IPS-18c (cell line): ENCODE measurements at regions not wholly inside any gene's neighbourhood (a gene's known extent, or its start where the extent isn't known, plus 50 kb on each side); places are given as distances from the start of the nearest gene placed in this dataset.
"Not testable (repeated sequence)": the region's sequence is repeated elsewhere in the genome, so short reads cannot be mapped to it uniquely, and the experiment has no call there.

Source experiments
- H3K4me3 ChIP-seq: 2 replicates; pipeline ENCODE4 v1.7.0; 2013; ENCODE audit warnings: low read depth, mild to moderate bottlenecking, low read length, moderate library complexity; ENCODE audit not compliant: insufficient read depth
- H3K9me3 ChIP-seq: one replicate; pipeline ENCODE4 v1.6.1; 2013; ENCODE audit warnings: mild to moderate bottlenecking, low read length, moderate library complexity; ENCODE audit not compliant: control insufficient read depth, insufficient read depth

DNA sequence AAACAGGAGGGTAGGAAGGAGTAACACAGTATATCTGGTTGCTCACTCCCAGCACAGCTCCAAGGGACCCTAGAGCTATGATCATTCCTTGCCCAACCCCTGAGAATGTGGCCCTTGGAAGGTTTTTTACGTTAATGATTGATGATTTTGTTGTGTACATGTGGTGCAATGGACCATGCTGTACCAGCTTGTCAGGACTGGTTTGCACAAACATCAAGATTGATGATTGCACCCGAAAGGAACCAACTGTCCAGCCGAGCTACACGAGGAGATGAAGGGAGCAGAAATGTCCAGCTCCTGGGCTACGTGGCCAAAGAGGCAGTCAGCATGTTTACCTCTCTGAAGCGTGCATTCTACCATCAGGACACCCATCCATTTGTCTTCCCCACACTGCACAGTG, 83.2 kb upstream of the USP9X start:
- Histone ChIP-seq H3K9me3 (no peaks in the 10 kb centered on the region), H3K4me3 (no peak overlapping the region)

GRCh38 chrX:41003506-41004270, 81.6 kb upstream of the USP9X start:
- no peaks in the 10 kb centered on the region for H3K9me3 ChIP-seq
- no peak overlapping the region for H3K4me3 ChIP-seq

GRCh38 chrX:41005445-41005992, 79.7 kb upstream of the USP9X start:
- Histone ChIP-seq H3K9me3 (peaks cover 3% of the 10 kb centered on the region), H3K4me3 (no peak overlapping the region)

DNA sequence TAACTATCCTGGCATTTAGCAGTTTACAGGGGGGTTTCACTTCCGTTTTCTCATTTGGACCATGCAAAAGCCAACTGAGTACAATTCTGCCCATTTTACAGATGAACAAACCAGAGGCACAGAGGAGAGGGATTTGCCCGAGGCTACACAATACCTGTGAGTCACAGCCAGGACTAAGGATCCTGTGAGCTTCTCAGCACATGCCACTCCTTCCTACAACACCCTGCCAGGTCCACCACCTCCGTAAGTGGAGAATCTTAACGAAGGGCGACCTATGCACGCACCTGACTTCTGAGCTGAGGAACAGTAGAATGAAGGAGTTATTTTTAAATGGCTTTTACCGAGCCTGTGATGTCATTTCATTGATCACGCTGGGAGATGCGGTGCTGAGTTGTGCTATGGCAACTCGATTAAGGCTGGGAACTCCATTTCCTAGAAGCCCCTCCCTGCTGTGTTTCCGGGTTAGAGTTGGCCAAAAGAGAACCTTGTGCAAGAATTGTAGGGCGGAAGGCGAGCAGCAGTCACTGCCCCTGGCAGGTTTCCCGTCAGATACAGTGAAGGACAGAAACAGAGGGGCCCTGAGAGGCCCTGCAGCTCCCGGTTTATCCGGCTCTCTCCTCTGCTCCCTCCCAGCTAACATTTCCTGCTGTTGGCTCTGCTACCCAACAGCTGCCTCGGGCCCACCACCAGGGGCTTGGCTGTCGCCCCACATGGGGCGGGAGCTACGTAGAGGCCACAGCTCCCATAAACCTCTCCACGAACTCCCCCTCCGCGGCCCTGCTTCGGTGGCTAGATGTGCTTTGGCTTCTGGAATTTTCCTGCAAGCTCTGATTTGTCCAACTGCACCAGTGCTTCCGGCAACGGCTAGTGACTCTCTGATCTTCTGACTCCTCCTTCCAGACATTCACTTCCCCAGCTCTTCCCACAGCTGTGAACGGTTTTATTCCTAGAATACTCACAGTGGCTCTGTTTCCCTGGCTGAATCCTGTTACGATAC, 75.1 kb upstream of the USP9X start:
- H3K4me3 ChIP-seq, result no peak overlapping the region

GRCh38 chrX:41014776-41015360, 70.4 kb upstream of the USP9X start:
- H3K4me3 ChIP-seq, result no peak overlapping the region
- peaks cover 2% of the 10 kb centered on the region for H3K9me3 ChIP-seq

More for the DNA sequence above, 75.1 kb upstream of the USP9X start:
- H3K9me3 ChIP-seq, result peaks cover 3% of the 10 kb centered on the region

DNA sequence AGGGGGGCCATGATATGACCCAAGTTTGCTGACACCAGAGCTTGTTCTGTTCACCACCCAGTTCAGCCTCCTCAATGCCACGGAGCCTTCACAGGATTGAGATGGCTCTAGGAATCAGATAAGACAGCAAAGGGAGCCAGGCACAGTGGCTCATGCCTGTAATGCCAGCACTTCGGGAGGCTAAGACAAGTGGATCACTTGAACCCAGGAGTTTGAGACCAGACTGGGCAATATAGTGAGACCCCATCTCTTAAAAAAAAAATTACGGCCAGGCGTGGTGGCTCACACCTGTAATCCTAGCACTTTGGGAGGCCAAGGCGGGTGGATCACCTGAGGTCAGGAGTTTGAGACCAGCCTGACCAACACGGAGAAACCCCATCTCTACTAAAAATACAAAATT, 67.5 kb upstream of the USP9X start:
- not testable (repeated sequence) for H3K9me3 ChIP-seq, H3K4me3 ChIP-seq

DNA sequence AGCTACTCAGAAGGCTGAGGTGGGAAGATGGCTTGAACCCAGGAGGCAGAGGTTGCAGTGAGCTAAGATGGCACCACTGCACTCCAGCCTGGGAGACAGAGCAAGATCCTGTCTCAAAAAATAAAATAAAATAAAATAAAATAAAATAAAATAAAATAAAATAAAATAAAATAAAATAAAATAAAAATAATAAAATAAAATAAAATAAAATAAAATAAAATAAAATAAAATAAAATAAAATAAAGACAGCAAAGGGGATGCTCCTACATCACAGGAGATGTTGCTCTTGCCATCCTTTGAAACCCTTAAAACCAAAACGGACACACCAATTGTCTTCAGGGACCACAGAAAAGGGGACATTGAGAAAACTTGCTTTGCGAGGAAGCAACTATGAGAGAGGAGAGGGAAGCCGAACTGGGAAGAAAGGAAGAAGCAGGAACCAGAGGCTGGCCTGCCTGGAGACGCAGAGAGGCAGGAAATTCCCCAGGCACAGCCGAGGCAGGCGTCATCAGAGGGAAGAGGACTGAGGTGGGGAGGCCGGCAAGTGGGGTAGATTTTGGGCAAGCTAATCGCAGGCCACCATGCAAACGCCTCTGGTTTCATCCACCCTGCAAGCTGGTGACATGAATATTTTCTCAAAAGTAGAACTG, 66.7 kb upstream of the USP9X start:
- H3K4me3 ChIP-seq, result not testable (repeated sequence)

DNA sequence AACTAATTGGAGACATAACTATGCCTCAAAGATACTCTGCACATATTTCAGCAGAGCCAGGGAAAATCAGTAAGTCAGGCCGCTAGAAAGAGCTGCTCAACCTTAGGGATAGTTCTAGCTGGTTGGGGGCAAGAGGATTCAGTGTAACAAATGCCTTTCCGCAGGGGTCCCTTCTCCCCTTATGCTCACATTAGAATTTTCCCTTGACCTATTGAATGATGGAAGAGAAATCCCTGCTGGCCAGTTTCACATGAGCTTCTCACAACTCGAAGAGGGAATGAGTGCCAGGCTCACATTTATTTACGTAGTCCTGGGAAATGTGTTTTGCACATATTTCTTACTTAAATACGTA, 66.2 kb upstream of the USP9X start:
- H3K9me3 ChIP-seq, result peaks cover 4% of the 10 kb centered on the region
- H3K4me3 ChIP-seq, result no peak overlapping the region

More for the DNA sequence above, 66.7 kb upstream of the USP9X start:
- H3K9me3 ChIP-seq, result not testable (repeated sequence)

- Histone ChIP-seq H3K9me3 (peaks cover 11% of the 10 kb centered on the region), H3K4me3 (no peak overlapping the region)
These were observed 62.7 kb upstream of the USP9X start for GRCh38 chrX:41022566-41022965.

DNA sequence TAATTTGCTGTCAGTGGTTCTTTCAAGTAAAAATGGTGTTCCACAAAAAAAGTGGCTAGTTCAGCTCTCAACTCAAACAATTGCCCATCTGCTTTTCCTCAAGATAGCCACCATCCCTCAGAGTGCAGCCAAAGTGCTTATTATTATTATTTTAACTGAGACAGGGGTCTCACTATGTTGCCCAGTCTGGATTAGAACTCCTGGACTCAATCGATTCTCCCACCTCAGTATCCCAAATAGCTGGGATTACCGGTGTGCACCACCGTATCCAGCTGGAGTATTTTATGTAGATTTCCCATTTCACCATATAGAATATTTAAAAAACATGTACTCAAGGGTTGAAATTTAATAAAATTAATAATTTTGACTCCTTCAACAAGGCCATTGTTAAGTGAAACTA, 62.1 kb upstream of the USP9X start:
- no peak overlapping the region for H3K4me3 ChIP-seq
- H3K9me3 ChIP-seq, result peaks cover 11% of the 10 kb centered on the region

DNA sequence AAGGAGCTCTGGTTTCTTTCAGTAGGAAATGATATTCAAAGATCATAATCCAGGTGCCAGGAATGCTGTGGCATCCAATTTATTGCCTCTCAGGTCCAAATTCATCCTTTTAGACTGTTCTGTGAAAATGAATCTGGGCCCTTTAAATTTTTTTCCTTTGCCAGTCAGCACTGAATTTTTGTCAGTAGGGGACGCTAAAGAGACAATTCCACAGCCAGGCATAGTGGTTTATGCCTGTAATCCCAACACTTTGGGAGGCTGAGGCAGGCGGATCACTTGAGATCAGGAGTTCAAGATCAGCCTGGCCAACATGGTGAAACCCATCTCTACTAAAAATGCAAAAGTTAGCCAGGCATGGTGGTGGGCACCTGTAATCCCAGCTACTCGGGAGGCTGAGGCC, 60.9 kb upstream of the USP9X start:
- H3K9me3 ChIP-seq, H3K4me3 ChIP-seq: not testable (repeated sequence)

- no peak overlapping the region for H3K4me3 ChIP-seq
These were observed 60.5 kb upstream of the USP9X start for GRCh38 chrX:41024755-41025154.

GRCh38 chrX:41025926-41026701, 59.1 kb upstream of the USP9X start:
- Histone ChIP-seq H3K9me3 (peaks cover 12% of the 10 kb centered on the region), H3K4me3 (no peak overlapping the region)

More at GRCh38 chrX:41024755-41025154, 60.5 kb upstream of the USP9X start:
- H3K9me3 ChIP-seq, result peaks cover 9% of the 10 kb centered on the region

DNA sequence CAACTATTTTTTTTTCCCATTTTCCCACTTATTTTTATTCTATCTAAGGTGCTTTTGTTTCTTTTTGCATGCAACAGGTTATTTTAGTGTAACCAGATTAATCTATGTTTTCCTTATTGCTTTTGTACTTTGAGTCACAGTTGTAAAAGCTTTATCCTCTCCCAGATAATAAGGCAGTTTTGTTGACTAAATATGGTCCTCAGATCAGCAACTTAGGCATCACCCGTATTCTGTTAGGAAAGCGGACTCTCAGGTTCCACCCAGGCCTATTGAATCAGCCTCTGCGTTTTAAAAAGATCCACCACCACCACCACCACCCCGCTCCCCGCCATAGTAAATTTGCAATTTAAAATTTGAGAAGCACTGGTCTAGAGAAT, 58.6 kb upstream of the USP9X start:
- Histone ChIP-seq H3K4me3 (no peak overlapping the region), H3K9me3 (peaks cover 12% of the 10 kb centered on the region)

GRCh38 chrX:41029332-41029731, 55.9 kb upstream of the USP9X start:
- Histone ChIP-seq H3K4me3 (no peak overlapping the region), H3K9me3 (peaks cover 10% of the 10 kb centered on the region)

GRCh38 chrX:41031256-41031967, 53.8 kb upstream of the USP9X start:
- H3K4me3 ChIP-seq, result no peak overlapping the region
- H3K9me3 ChIP-seq, result peaks cover 5% of the 10 kb centered on the region
